Skeletal muscle satellite cell (primary cell): ENCODE measurements at regions not wholly inside any gene's neighbourhood (a gene's known extent, or its start where the extent isn't known, plus 50 kb on each side); places are given as distances from the start of the nearest gene placed in this dataset.
"Not testable (repeated sequence)": the region's sequence is repeated elsewhere in the genome, so short reads cannot be mapped to it uniquely, and the experiment has no call there.

ENCODE experiments used
- H3K27me3 ChIP-seq: 2 replicates; pipeline ENCODE4 v1.7.0; 2013; ENCODE audit warnings: low read length; ENCODE audit not compliant: control insufficient read depth, insufficient read depth
- H3K36me3 ChIP-seq: 2 replicates; pipeline ENCODE4 v1.7.0; 2013; ENCODE audit warnings: mild to moderate bottlenecking, control low read depth, low read length; ENCODE audit not compliant: insufficient read depth
- H3K4me1 ChIP-seq: 2 replicates; pipeline ENCODE4 v1.7.0; 2013; ENCODE audit warnings: low read length; ENCODE audit not compliant: control insufficient read depth, insufficient read depth
- H3K4me2 ChIP-seq: 2 replicates; pipeline ENCODE4 v1.7.0; 2013; ENCODE audit warnings: mild to moderate bottlenecking, low read length
- H3K4me3 ChIP-seq: 2 replicates; pipeline ENCODE4 v1.7.0; 2013; ENCODE audit warnings: low read length
- H3K9ac ChIP-seq: 2 replicates; pipeline ENCODE4 v1.7.0; 2013; ENCODE audit warnings: mild to moderate bottlenecking, low read depth, low read length, moderate library complexity
- H3K9me3 ChIP-seq: replicated peaks from 2 replicates; pipeline ENCODE4 v1.7.0; 2013; ENCODE audit warnings: mild to moderate bottlenecking, control low read depth, low read length

- H3K27me3 ChIP-seq: no peaks in the 10 kb centered on the region
These were observed 65.3 kb upstream of the SERP2 start for GRCh38 chr13:44308352-44308751.

DNA sequence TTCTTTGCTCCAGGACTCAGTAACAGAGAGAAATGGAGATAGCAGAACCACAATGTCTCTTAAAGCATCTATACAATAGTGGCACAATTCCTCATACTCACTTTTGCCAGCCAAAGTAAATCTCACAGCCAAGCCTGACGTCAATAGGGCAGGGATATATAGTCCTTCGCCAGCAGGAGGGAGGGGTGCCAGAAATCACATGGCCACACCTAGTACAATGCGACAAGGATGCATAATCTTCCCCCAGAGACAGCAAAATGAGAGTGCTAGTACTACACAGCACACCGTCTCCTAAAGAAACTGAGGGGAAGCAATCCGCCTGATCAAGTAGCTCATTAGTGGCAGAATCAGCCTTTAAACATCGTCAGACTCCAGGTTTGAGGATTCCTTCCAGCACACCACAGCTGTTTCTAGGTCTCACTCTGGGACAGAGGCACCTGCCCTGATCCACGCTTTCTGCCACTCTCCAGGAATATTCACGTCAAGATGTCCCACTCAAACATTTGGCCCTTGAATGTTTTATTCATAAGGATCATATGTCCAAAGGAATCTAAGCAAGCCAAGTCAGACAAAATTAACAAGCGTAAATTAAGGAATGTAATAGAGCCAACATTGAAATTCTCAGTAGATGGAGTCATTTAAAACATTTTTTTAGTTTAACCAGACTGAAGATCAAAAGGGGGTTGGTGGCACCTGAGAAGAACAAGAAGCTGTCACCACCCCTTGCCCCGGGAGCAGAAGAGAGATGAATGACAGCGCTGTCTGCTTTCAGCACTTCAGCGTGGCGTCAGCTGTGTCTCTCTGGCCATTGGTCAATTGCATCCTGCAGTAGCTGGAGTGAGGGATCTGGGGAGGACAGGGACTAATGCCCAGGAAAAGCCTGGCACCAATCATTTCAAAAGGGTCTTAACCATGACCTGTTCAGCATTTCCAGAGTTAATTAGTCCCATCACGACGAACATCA, 63.5 kb upstream of the SERP2 start:
- Histone ChIP-seq H3K27me3 (no peaks in the 10 kb centered on the region), H3K4me1 (peaks cover 79% of the 10 kb centered on the region), H3K36me3 (no peaks in the 10 kb centered on the region), H3K4me3 (no peak overlapping the region), H3K9ac (peak overlapping the region; percentile 42), H3K4me2 (peak overlapping the region; percentile 23), H3K9me3 (no peaks in the 10 kb centered on the region)

More at GRCh38 chr13:44308352-44308751, 65.3 kb upstream of the SERP2 start:
- Histone ChIP-seq H3K9me3 (no peaks in the 10 kb centered on the region), H3K9ac (no peak overlapping the region), H3K36me3 (no peaks in the 10 kb centered on the region), H3K4me2 (no peak overlapping the region), H3K4me1 (peaks cover 78% of the 10 kb centered on the region), H3K4me3 (no peak overlapping the region)

DNA sequence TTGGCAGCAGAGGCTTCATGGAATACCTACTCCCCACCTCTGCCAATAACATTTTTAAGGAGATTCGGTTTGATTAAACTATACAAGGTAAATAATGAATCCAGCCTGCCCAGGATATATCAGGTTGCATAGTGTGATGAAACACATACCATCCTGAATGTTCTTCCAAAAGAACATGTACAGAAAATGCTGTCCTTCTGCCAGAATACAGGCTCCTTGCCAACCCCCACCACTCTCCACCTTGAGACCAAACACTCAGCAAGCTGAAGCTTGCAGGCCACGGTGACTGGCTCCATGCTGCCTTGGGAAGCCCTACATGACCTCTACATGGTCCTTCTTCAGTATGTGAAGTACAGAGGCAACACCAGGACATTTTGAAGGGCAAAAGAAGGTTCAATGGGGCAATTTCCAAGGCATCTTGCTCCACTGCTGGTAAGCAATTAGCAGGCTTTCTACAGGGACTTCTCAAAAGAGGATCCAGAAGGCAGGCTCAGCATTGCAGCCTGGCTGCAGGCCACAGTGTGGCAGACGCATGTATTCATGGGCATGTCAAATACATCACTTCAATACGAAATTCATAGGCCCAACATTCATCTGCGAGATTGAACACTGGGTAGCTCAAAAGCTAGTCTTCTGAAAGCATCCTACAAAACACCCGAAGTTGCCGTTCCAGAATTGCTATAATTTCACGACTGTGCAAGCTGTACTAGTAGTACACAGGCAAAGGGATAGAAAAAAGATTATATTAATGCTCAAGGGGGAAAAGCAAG, 62.4 kb upstream of the SERP2 start:
- no peaks in the 10 kb centered on the region for H3K9me3 ChIP-seq
- no peaks in the 10 kb centered on the region for H3K27me3 ChIP-seq
- H3K4me1 ChIP-seq: peaks cover 68% of the 10 kb centered on the region
- no peaks in the 10 kb centered on the region for H3K36me3 ChIP-seq
- H3K4me3 ChIP-seq: no peak overlapping the region
- peak overlapping the region; percentile 42 for H3K9ac ChIP-seq
- peak overlapping the region; percentile 0 for H3K4me2 ChIP-seq

- H3K4me2 ChIP-seq: peak overlapping the region; percentile 18
- no peaks in the 10 kb centered on the region for H3K36me3 ChIP-seq
- H3K27me3 ChIP-seq: no peaks in the 10 kb centered on the region
- no peak overlapping the region for H3K4me3 ChIP-seq
- no peaks in the 10 kb centered on the region for H3K9me3 ChIP-seq
- peaks cover 60% of the 10 kb centered on the region for H3K4me1 ChIP-seq
- peak overlapping the region; percentile 61 for H3K9ac ChIP-seq
These were observed 61.5 kb upstream of the SERP2 start for GRCh38 chr13:44312131-44312530.

DNA sequence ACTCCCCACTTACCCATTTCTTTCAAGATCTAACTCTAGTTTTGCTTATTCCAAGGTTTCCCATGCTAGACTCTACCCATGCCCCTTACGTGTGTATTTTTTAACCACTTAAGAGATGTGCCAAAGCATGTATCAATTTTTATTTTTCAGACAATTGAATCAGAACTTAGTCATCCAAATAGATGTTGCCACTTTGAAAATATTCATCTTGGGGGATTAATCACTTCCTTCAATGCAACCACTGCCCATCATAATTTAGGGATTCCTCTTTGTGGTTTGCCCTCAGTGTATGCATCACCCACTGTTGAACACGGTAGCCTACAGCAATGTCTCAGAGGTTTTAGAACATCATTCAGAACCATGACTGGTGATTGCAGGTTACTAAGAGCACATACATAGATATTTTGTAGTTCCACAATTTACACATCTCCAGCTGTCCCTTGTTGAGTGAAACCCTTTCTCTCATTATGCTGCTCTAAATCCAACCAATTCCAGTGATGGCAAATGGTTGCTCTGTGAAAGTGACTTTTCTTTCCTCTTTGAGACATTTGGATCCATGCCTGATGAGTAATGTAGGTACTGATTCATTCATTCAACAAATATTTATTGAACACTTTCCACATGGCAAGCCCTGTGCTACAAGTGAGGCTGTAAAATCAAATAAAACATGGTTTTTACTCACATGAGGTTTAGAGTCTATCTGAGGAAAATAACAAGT, 60.6 kb upstream of the SERP2 start:
- no peaks in the 10 kb centered on the region for H3K27me3 ChIP-seq
- H3K9me3 ChIP-seq: no peaks in the 10 kb centered on the region
- peak overlapping the region; percentile 69 for H3K4me2 ChIP-seq
- H3K36me3 ChIP-seq: no peaks in the 10 kb centered on the region
- peak overlapping the region; percentile 24 for H3K4me3 ChIP-seq
- peaks cover 57% of the 10 kb centered on the region for H3K4me1 ChIP-seq
- peak overlapping the region; percentile 78 for H3K9ac ChIP-seq

- peak overlapping the region; percentile 78 for H3K9ac ChIP-seq
- no peaks in the 10 kb centered on the region for H3K27me3 ChIP-seq
- no peaks in the 10 kb centered on the region for H3K9me3 ChIP-seq
- peak overlapping the region; percentile 69 for H3K4me2 ChIP-seq
- peak overlapping the region; percentile 24 for H3K4me3 ChIP-seq
- no peaks in the 10 kb centered on the region for H3K36me3 ChIP-seq
- peaks cover 61% of the 10 kb centered on the region for H3K4me1 ChIP-seq
These were observed 60.0 kb upstream of the SERP2 start for GRCh38 chr13:44313674-44314073.

- Histone ChIP-seq H3K4me1 (peaks cover 61% of the 10 kb centered on the region), H3K4me2 (peak overlapping the region; percentile 69), H3K9ac (peak overlapping the region; percentile 78)
- H3K4me3 ChIP-seq, H3K36me3 ChIP-seq, H3K9me3 ChIP-seq, H3K27me3 ChIP-seq: not testable (repeated sequence)
These were observed 59.5 kb upstream of the SERP2 start for GRCh38 chr13:44314160-44314559.

DNA sequence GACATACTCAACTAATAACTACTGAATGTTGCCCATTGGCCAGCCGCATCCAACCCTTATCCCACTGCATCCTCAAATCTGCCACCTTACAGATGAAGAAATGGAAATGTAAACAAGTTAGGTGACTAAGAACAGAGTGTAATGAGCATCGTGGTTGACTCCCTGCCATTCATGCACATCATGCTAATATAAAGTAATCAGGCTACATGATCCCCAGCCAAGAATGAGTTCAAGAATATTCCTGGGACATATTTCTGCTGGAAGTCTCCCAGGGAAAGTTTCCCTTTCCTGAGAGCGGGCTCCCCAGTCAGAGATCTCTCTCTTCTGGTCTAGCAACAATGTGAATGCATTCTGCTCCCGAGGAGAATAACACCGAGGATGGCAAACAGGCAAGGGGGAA, 55.9 kb upstream of the SERP2 start:
- H3K4me2 ChIP-seq: peak overlapping the region; percentile 55
- no peaks in the 10 kb centered on the region for H3K27me3 ChIP-seq
- H3K4me1 ChIP-seq: peaks cover 25% of the 10 kb centered on the region
- no peak overlapping the region for H3K9ac ChIP-seq
- H3K9me3 ChIP-seq: no peaks in the 10 kb centered on the region
- peak overlapping the region; percentile 36 for H3K4me3 ChIP-seq
- H3K36me3 ChIP-seq: no peaks in the 10 kb centered on the region

GRCh38 chr13:44318161-44318560, 55.5 kb upstream of the SERP2 start:
- Histone ChIP-seq H3K4me1 (peaks cover 22% of the 10 kb centered on the region), H3K27me3 (no peaks in the 10 kb centered on the region), H3K4me3 (peak overlapping the region; percentile 36), H3K36me3 (no peaks in the 10 kb centered on the region), H3K9ac (no peak overlapping the region), H3K9me3 (no peaks in the 10 kb centered on the region), H3K4me2 (peak overlapping the region; percentile 55)

GRCh38 chr13:44320611-44321010, 53.0 kb upstream of the SERP2 start:
- Histone ChIP-seq H3K4me1 (peaks cover 10% of the 10 kb centered on the region), H3K36me3 (no peaks in the 10 kb centered on the region), H3K9me3 (no peaks in the 10 kb centered on the region), H3K4me3 (no peak overlapping the region), H3K9ac (no peak overlapping the region), H3K4me2 (no peak overlapping the region), H3K27me3 (no peaks in the 10 kb centered on the region)

GRCh38 chr13:44321961-44322360, 51.7 kb upstream of the SERP2 start:
- no peak overlapping the region for H3K4me2 ChIP-seq
- no peaks in the 10 kb centered on the region for H3K27me3 ChIP-seq
- no peaks in the 10 kb centered on the region for H3K9me3 ChIP-seq
- H3K4me1 ChIP-seq: peaks cover 10% of the 10 kb centered on the region
- H3K36me3 ChIP-seq: no peaks in the 10 kb centered on the region
- H3K4me3 ChIP-seq: no peak overlapping the region
- no peak overlapping the region for H3K9ac ChIP-seq
